Right renal pelvis (tissue), 4 donors: ENCODE measurements at regions not wholly inside any gene's neighbourhood (a gene's known extent, or its start where the extent isn't known, plus 50 kb on each side); places are given as distances from the start of the nearest gene placed in this dataset.

Experiments used
- DNase-seq, 4 donors: peaks; one replicate each; pipeline ENCODE4 v3.0.0-alpha.2; 2013; ENCODE audit warnings: low read depth in 4 of 4, low spot score in 3 of 4, missing footprints in 1 of 4

DNA sequence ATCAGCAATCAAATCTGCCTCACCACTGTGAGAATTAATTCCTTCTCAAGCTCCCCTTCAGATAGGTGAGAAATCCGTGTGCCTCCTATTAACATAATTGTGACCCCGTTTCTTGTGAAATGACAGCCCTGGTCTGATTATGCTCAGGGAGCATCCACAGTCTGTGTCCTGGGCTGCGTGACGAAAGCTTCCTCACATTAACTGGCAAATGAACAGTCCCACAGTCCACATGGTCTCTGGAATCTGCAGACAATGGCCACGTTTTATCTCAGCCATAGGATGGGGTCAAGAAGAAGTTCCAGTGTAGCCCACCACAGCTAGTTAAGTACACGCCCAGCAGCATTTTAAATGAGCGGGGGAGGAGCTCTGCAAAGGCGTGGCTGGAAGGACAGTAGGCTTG, 229.2 kb downstream of the RPS24 start:
- DNase-seq = no peak

GRCh38 chr10:78263521-78263988, 229.9 kb downstream of the RPS24 start:
- no peak for DNase-seq

DNA sequence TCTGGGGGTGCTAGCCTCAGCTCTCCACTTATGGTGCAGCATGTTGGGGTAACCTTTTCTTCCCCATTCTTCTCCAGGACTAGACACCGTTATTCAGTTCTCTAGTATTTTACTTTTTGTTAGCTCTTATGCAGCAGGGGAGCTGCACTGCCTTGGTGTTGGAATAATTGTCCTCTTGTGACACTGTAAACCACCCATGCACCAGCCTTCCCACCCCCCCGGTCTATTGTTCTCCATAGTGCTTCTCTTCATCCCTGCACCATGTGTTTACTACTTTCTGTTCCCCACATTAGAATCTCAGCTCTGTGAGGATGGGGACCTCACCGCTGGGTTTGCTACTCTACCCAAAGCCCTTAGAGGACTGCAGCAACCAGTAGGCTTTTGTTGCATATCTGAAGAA, 230.7 kb downstream of the RPS24 start:
- no peak for DNase-seq

DNA sequence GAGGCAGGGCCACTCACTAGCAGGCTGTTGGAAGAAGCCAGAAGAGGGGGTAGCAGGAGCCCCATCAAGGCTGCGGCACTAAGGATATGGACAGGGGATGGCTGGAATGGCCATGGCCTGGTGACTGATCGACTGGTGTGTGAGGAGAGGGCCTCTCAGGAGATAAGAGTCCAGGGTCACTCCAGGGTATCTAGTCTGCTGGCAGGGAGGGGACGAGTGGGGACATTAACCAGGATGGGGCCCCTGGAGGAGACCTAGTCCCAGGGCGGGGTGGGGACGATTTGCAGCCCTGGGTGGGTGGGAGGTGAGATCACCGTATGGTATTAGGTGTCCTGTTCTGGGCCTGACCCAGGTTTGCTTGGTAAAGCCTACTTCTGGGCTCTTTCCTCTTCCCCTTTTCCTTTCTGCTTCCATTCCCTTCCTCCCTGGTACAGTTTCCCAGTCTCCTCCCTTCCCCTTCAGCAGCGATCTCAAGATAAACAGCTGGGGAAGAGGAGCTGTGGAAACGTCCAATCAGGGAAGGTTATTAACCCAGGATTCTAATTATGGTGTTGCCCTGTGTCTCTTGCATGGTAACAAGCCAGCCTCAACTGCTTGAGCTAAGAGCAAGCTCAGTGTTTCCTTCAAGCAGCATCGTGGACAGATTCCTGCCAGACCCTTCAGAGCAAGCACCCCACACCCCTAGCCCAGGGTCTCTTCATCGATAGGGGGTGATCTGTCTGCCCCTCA, 233.2 kb downstream of the RPS24 start:
- DNase-seq = no peak

- DNase-seq = no peak
Observed at GRCh38 chr10:78267598-78267997, 233.9 kb downstream of the RPS24 start.

- DNase-seq = no peak
Observed at GRCh38 chr10:78269060-78269459, 235.4 kb downstream of the RPS24 start.

DNA sequence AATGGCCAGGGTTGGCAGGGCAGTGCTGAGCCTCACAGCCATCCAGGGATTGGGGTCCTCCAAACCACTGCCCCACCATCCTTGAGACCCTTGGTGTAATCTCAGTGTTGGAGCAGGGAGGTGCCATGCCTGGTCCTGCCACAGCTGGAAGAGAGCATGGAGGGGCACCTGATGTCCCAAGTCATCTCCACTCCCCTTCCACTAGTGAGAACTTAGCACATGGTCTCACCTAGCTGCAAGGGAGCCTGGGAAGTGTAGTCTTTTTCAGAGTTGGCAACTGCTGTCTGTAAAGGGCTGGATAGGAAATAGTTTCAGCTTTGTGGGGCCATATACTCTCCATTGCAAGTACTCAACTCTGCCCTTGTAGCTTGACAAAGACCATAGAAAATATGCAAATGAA, 238.7 kb downstream of the RPS24 start:
- DNase-seq = no peak

DNA sequence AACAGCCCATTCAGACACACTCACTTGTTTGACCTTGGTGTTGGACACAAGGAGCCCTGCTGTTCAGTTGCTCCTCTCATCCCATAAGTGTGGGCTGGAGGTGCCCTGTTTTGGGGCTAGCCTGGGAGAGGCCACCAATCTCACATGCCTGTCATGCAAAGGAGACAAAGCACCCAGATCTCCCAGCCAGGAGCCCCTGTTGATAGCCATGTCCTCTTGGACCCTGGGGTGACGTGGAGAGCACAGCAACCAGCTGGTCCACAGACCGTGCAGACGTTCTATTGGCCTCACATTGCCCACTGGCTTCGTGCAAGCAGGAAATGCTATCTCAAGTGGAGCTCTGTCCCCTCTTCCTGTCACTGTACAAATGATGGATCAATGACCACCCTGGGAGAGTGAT, 240.8 kb downstream of the RPS24 start:
- no peak for DNase-seq

- DNase-seq = no peak
Observed at GRCh38 chr10:78276139-78276538, 242.5 kb downstream of the RPS24 start.

DNA sequence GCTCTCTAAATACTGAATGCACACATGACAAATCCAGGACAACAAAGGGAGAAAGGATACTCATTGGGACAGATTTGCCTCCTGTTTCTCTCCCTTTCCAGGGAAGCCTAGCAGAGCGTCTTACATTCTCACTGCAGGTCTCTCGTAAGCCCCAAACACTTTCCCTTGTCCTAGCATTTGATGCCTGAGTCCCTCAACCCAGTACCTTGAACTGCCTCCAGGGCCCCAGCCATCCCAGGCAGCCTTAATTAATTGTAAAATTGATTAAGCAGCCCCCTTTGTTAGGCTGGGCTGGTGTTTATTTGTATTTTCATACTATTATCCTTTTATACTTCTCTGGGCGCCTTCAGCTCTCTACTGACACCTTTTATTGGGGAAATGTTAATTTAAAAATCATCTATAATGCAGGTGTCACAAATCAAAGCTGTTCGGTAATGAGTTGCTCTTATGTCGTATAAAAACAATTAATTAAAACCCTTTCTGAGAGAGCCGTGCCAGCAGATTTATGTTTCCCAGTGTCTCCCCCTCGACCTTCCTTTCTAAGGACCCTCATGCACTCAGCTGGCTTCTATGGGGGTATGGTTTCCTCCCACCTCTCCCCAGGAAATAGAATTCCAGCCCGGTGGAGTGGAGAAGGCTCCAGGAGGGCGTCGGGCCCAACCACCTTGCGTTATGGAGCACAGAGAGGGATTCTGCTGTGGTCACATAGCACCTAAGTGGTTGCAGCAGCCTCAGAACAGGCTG, 243.8 kb downstream of the RPS24 start:
- DNase-seq = no peak

DNA sequence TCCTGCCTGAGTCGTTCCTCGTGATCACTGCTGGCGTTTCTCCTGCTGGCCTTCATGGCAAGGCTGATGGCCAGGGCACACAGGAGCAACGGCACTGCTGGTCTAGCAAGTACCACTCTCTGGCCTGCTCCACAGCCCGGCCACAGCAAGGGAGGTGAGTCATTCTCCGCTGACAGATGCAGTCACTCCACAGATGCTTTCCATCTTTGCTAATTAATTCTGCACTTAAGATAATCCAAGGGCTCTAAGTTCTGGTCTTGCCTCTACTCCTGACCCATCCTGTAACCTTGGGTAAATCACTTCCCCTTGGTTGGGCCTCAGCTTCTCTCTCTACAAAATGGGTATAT, 244.4 kb downstream of the RPS24 start:
- no peak for DNase-seq

- DNase-seq = no peak
Observed at GRCh38 chr10:78279756-78280155, 246.1 kb downstream of the RPS24 start.

DNA sequence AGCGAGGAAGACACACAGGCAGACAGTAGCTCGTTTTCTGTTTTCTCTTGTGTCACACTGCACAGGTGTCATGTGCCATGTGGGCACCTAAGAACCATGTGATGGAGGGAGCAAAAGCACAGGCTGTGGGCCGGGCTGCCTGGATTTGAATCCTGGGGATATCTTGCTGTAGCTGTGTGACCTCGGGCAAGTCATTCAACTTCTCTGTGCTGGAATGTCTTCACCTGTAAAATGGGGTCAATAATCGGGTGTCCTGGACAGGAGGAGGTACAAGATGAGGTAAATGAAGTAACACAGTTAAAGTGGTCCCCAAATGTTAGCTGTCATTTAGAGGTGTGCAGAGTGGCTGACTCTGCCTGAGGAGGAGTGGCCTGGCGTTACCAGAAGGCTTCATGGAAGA, 246.9 kb downstream of the RPS24 start:
- DNase-seq = no peak

DNA sequence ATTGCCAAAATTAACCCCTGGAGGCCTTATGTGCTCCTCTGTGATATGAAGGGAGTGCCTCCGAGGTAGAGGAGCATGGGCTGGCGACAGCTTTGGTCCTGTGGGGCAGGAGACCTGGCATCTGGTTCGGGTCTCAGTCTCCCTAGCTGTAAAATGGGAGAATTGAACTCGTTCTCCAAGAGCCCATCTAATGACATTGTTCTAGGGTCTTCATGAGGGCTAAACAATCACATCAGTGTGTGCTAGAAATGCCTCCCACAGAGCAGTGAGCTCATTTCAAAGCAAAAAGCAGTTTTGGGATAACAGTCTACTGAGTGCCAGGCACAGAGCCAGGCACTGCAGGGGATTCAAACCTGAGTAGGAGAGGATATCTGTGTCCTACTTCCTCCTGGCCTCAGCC, 248.0 kb downstream of the RPS24 start:
- no peak for DNase-seq

GRCh38 chr10:78283069-78283682, 249.5 kb downstream of the RPS24 start:
- no peak for DNase-seq

DNA sequence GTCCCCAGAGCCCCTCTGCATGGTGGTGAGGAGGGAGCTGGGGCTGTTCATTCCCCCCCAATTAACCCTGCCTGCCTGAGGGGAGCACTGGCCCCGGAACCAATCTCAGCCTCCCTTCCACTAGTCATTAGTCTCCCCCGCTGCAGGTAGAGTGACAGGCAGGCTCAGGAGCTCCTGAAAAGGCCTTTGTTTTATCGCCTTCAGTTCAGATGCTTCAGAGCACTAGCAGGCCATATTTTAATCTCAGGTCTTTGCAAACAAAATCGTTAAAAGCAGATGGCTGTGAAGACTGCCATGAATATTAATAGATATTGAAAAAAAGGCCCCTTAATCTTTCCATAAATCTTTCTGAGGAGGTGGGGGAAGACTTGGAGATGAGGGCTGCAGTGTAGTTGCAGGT, 250.7 kb downstream of the RPS24 start:
- DNase-seq = no peak

DNA sequence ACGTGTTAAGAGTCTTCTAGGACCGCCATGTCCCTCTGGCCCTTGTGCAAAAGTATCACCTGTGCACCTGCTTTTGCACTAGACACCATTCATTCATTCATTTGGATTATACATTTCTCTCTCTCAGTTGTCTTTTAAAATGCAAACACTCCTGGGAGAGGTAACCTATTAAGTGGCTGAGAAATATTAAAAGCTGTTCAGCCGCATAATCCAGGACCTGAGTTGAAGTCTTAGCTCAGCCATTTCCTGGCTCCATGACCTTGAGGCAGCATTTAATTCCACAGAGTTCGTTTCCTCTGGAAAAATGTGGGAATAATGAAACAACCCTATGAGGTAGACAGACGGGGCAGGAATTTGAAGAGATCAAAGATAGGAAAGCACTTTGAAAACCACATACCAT, 251.6 kb downstream of the RPS24 start:
- DNase-seq = no peak

DNA sequence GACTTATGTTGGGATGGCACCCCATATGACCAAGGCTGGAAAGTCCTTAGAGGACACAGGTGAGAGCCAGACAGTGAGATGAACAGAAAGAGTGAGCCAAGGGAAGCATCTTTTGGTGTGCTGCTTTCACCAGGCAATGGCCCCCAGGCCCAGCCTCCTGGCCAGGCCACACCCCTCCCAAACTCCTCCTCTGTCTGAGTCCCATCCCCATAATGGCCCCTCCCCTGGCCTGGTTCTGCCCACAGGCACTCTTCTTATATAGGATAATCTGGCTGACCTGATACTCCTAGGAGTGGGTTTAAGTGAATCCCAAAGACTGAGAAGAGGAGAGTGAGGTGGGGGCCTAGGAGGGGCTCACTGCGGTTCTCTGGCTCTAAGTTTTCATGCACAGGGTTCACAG, 252.5 kb downstream of the RPS24 start:
- no peak for DNase-seq

- DNase-seq = no peak
Observed at GRCh38 chr10:78286668-78287067, 253.0 kb downstream of the RPS24 start.

DNA sequence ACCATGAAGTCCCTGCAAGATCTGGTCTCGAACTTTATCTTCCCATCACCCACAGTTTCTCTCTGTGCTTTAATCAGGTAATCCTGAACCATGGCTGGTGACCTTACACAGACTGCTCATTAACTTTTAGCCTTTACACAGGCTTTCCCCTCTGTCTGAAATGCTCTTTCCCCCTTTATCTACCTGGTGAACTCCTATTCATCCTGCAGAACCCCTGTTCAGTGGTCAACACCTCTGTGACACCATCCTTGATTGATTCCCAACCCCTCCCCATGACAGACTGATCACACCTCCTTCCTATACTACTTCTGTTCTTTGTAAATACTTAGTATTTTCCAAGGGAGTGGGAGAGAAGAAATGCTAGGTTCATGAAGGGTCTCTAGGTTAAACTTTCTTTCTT, 254.0 kb downstream of the RPS24 start:
- no peak for DNase-seq

GRCh38 chr10:78288663-78289062, 255.0 kb downstream of the RPS24 start:
- DNase-seq = no peak
